SK-N-MC (cell line): ENCODE measurements at regions not wholly inside any gene's neighbourhood (a gene's known extent, or its start where the extent isn't known, plus 50 kb on each side); places are given as distances from the start of the nearest gene placed in this dataset.

Experiments
- DNase-seq: peaks from one replicate; pipeline ENCODE4 v3.0.0-alpha.2; 2011; ENCODE audit warnings: low read depth, low spot score
- H3K27ac ChIP-seq: fragments of 200-600 bp; sonication (generic); 2 replicates; pipeline ENCODE4 v1.5.1; 2016; ENCODE audit warnings: mixed run types
- H3K36me3 ChIP-seq: fragments of 200-600 bp; sonication (generic); 2 replicates; pipeline ENCODE4 v1.6.1; 2017; ENCODE audit warnings: antibody characterized with exemption, low read length, mixed read lengths; ENCODE audit not compliant: insufficient read depth
- H3K4me3 ChIP-seq: fragments of 200-600 bp; sonication (generic); 2 replicates; pipeline ENCODE4 v1.5.1; 2016
- H3K9ac ChIP-seq: fragments of 200-600 bp; sonication (generic); 2 replicates; pipeline ENCODE4 v1.8.0; 2017; ENCODE audit warnings: mixed run types, mixed read lengths; ENCODE audit not compliant: insufficient read length
- H3K9me3 ChIP-seq: fragments of 200-600 bp; sonication (generic); 2 replicates; pipeline ENCODE4 v1.6.1; 2017; ENCODE audit warnings: low read depth, mild to moderate bottlenecking, antibody characterized with exemption, low read length, moderate library complexity, mixed read lengths
- EZH2 ChIP-seq: fragments of 200-600 bp; sonication (generic); IDR thresholded peaks from one replicate; pipeline ENCODE4 v1.6.1; 2017; ENCODE audit warnings: antibody characterized with exemption
- FOXP2 ChIP-seq: optimal IDR thresholded peaks from 2 replicates; pipeline ENCODE3; 2011; ENCODE audit warnings: mild to moderate bottlenecking, moderate library complexity; ENCODE audit not compliant: insufficient read depth; ENCODE audit errors: extremely low read length, control extremely low read depth
- POLR2AphosphoS5 ChIP-seq: IDR thresholded peaks from 2 replicates; pipeline ENCODE4 v1.6.1; 2012; ENCODE audit warnings: mild to moderate bottlenecking, low read depth, low read length, borderline replicate concordance

DNA sequence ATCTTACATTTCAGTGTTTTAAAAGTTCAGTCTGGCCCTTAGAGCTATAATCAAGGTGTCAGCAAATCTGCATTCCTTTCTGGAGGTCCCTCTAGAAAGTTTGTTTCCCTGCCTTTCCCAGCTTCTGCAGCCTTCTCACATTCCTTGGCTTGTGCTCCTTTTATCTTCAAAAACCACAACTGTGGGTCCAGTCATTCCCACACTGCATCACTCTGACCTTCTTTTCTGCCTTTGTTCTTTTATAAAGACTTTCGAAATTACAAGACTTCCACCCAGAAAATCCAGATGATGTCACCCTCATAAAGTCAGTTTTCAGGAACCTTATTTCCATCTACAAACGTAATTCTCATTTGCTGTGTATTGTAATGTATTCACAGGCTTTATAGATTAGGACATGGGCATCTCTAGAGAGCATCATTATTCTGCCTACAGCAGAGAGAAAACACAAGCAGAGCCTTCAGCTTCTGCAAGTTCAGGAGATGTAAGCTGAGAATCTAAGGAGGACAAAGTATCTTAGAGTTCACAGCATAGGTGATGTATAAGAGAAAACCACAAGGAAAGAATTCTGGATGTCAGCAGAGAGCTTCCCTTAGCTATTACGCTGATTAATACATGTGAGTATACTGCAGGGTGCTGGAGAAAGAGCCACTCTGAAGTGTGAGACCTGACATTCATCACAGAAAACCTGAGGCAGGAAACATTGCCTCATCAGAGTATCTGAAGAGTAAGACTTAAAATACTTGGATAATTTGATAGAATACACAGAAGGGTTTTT, 1100.2 kb downstream of the CBLN2 start:
- Histone ChIP-seq H3K27ac (no peak overlapping the region), H3K4me3 (no peak overlapping the region), H3K36me3 (no peaks in the 10 kb centered on the region), H3K9me3 (no peaks in the 10 kb centered on the region), H3K9ac (no peak overlapping the region)
- no peak for TF ChIP-seq FOXP2
- TF ChIP-seq POLR2AphosphoS5: no peak
- no peak for TF ChIP-seq EZH2
- DNase-seq: no peak

DNA sequence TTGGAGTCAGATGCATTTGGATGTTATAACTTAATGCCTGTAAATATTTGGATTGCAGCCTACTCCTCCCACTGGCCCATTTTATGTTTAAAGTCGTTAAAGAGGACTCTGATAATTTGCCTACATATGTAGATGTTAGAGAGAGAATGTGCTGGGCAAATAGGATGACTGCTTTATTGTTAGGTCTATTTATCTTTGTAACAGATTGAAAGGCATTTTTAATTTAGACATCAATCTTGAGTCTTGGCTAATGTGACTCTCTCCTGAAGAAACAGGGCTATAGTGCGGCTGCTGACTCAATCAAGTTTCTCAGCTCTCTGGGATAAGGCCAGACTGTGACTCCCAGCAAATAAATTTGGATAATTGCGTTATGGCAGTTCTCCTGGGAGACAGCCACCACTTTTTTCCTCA, 1101.4 kb downstream of the CBLN2 start:
- Histone ChIP-seq H3K4me3 (no peak overlapping the region), H3K9ac (no peak overlapping the region), H3K36me3 (no peaks in the 10 kb centered on the region), H3K9me3 (no peaks in the 10 kb centered on the region), H3K27ac (no peak overlapping the region)
- TF ChIP-seq POLR2AphosphoS5 (no peak), FOXP2 (no peak), EZH2 (no peak)
- no peak for DNase-seq

DNA sequence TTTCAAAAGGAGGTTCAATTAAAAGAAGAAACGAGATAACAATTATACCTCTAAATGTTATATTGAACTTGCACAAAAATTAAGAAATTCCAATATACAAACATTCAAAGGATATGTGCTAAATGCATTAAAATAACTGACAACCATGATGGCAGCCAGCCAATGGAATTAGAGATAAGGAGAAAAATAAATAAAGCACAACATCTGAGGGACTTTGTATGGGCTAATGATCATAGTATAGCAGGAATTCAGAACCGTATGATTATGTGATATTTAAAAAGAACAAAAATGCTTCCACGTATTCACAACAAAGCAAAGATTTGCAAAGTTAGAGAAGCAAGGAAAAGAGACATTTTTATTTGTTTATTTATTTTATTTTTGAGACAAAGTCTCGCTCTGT, 1103.0 kb downstream of the CBLN2 start:
- DNase-seq: no peak
- no peaks in the 10 kb centered on the region for H3K9me3 ChIP-seq
- H3K36me3 ChIP-seq: no peaks in the 10 kb centered on the region
- no peak overlapping the region for H3K27ac ChIP-seq
- H3K4me3 ChIP-seq: no peak overlapping the region
- no peak overlapping the region for H3K9ac ChIP-seq
- TF ChIP-seq EZH2: no peak
- TF ChIP-seq FOXP2: no peak
- no peak for TF ChIP-seq POLR2AphosphoS5

DNA sequence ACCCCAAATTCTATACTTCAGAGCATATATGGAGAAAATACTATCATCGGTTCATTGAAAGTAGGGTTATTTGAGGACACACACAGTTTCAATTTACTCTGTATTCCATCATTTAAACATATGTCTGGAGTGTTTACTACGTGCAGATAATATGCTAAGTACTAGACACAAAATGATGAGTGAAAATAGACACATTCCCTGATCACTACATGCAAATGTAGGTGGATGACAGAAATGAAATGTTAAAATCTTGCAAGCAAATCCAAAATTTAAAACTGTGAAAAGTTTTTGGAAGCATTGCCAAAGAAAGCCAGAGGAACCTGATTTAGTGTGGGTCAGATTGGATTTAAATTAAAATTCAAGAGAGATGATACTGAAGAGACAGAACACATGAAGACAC, 1106.6 kb downstream of the CBLN2 start:
- TF ChIP-seq EZH2 (no peak), FOXP2 (no peak), POLR2AphosphoS5 (no peak)
- DNase-seq: no peak
- Histone ChIP-seq H3K27ac (no peak overlapping the region), H3K4me3 (no peak overlapping the region), H3K9ac (no peak overlapping the region), H3K9me3 (no peaks in the 10 kb centered on the region), H3K36me3 (no peaks in the 10 kb centered on the region)

DNA sequence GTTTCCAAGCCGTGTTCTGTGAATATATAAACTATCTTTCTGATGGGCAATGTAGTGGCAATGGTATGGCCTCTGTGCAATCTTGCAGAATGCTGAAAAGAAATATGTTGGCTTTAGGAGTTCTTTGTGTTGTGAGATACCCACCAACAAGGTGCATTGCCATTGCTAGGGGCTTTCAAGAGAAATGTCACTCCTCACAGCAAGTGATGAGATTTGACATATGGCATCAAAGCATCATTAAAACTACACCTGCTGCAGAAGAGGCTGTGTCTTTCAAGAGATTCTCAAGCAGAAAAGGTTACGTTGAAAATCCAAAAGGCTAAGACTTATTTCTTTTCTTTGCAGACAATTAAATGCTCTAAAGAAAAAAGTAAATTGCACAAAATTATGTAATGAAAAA, 1110.8 kb downstream of the CBLN2 start:
- Histone ChIP-seq H3K36me3 (no peaks in the 10 kb centered on the region), H3K4me3 (no peak overlapping the region), H3K9ac (no peak overlapping the region), H3K27ac (no peak overlapping the region), H3K9me3 (no peaks in the 10 kb centered on the region)
- no peak for DNase-seq
- no peak for TF ChIP-seq EZH2
- no peak for TF ChIP-seq FOXP2
- TF ChIP-seq POLR2AphosphoS5: no peak

DNA sequence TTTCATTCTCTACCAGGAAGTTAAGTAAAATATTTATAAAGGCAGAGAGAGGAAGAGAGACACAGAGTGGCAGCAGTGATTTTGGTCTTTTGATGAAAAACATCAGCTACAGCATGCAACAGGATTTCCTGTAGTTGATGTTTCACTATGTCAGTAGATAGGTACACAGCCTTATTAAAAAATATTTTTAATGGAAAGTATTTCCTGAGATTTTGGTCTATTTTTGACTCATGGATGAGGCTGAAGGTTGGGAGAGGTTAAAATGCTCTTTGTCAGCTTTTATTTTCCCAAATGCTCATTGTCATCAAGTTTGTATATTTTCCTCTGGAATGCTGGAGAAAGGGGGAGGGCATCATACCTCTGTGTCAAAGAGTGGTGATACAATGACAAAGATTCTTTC, 1112.5 kb downstream of the CBLN2 start:
- Histone ChIP-seq H3K9me3 (no peaks in the 10 kb centered on the region), H3K4me3 (no peak overlapping the region), H3K9ac (no peak overlapping the region), H3K27ac (no peak overlapping the region), H3K36me3 (no peaks in the 10 kb centered on the region)
- no peak for DNase-seq
- no peak for TF ChIP-seq EZH2
- TF ChIP-seq POLR2AphosphoS5: no peak
- TF ChIP-seq FOXP2: no peak

DNA sequence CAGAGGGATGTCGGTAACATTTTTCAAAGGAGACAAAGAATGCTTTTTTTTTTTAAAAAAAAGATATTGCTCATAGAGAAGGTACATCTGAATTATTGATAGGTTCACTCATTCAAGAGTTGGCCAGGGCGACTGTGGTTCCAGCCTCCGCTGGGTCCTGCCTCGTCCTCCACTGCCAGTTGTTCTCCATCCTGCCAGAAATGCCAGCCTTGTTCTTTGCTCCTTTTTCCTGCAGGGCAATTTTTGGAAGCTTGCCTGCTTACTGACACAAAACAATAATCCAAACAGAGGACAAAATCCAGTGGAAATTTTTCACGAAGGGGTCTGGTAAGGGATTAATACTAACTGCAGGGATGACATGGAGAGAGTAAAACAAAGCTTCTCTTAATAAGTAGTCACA, 1113.0 kb downstream of the CBLN2 start:
- TF ChIP-seq FOXP2: no peak
- no peak for TF ChIP-seq POLR2AphosphoS5
- TF ChIP-seq EZH2: no peak
- Histone ChIP-seq H3K9me3 (no peaks in the 10 kb centered on the region), H3K9ac (no peak overlapping the region), H3K36me3 (no peaks in the 10 kb centered on the region), H3K27ac (no peak overlapping the region), H3K4me3 (no peak overlapping the region)
- DNase-seq: no peak

DNA sequence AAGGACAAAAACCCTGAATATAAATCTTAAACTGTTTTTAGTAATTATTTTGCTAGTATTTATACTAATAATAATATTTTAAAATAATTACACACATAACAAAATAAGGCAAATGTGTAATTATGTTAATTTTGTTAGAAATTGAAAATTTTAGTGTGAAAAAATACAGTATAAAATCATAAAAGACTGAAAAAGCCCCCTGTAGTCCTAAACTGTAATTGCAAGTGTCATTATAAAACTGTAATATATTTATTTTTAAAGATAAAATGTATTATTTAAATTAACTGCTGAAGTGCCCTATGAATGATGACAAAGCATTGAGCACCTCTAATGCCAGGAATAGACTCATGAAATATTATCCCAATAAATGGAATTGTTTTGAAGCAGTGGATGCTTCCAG, 1117.7 kb downstream of the CBLN2 start:
- H3K9me3 ChIP-seq: no peaks in the 10 kb centered on the region
- TF ChIP-seq EZH2 (no peak), POLR2AphosphoS5 (no peak), FOXP2 (no peak)
- no peak for DNase-seq
- H3K4me3 ChIP-seq: no peak overlapping the region
- H3K36me3 ChIP-seq: no peaks in the 10 kb centered on the region
- H3K9ac ChIP-seq: no peak overlapping the region
- H3K27ac ChIP-seq: no peak overlapping the region

DNA sequence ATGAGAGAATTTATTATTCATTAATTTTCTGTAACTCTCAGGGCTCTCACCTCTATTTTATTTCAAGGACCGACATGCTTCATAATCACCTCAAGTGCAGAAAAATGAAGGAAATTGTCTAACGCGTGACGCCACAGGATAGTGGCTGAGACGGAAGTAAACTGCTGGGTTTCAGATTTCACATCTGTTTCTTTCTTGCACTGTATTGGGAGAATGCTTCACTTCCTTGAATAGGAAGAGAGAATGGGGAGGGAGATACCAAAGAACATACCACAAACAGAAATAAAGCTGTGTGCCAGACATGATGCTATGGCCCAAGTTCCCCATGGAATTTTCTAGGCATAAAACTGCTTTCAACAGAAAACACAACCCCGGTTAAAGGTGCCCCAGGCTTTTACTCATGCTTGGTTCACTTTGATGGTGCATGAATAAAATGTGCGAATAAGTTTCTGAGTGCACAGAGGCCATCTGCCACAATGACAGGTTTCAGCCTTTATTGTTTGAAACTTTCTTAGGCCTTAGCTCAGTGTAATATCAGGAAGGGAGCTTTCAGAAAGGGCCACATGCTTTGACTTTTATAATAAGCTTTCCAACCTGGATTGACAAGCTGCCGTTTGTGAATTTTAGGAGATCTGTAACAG, 1116.4 kb downstream of the SOCS6 start:
- Histone ChIP-seq H3K9me3 (no peaks in the 10 kb centered on the region), H3K9ac (no peak overlapping the region), H3K27ac (no peak overlapping the region), H3K4me3 (no peak overlapping the region), H3K36me3 (no peaks in the 10 kb centered on the region)
- DNase-seq: no peak
- TF ChIP-seq FOXP2 (no peak), POLR2AphosphoS5 (no peak), EZH2 (no peak)
